ENCODE measurements at regions not wholly inside any gene's neighbourhood (a gene's known extent, or its start where the extent isn't known, plus 50 kb on each side); places are given as distances from the start of the nearest gene placed in this dataset.

- TF ChIP-seq CTCF (IDR thresholded peaks at IDR 0.05) (no peak), POLR2A (IDR thresholded peaks at IDR 0.05) (no peak), POLR2AphosphoS5 (IDR thresholded peaks at IDR 0.05) (no peak), EP300 (IDR thresholded peaks at IDR 0.05) (no peak)
Observed at GRCh38 chr7:40916813-40917212, 782.0 kb downstream of the SUGCT start.

Measured in stomach (tissue), 4 donors.